HFFc6 (cell line): ENCODE measurements at regions not wholly inside any gene's neighbourhood (a gene's known extent, or its start where the extent isn't known, plus 50 kb on each side); places are given as distances from the start of the nearest gene placed in this dataset.
"Not testable (repeated sequence)": the region's sequence is repeated elsewhere in the genome, so short reads cannot be mapped to it uniquely, and the experiment has no call there.

Source experiments
- DNase-seq: peaks from one replicate; pipeline ENCODE4 v3.0.0-alpha.2; 2018
- H3K27ac Mint-ChIP-seq: 2 replicates; pipeline ENCODE4 v1.8.0; 2020; ENCODE audit warnings: mild to moderate bottlenecking, mixed read lengths
- H3K27me3 Mint-ChIP-seq: 2 replicates; pipeline ENCODE4 v1.8.0; 2021; ENCODE audit warnings: mild to moderate bottlenecking, moderate library complexity, mixed read lengths; ENCODE audit not compliant: insufficient read depth
- H3K36me3 Mint-ChIP-seq: 2 replicates; pipeline ENCODE4 v1.8.0; 2021; ENCODE audit warnings: low read depth, mixed read lengths
- H3K4me1 Mint-ChIP-seq: 2 replicates; pipeline ENCODE4 v1.8.0; 2020; ENCODE audit warnings: low read depth, mixed read lengths
- H3K4me3 Mint-ChIP-seq: 2 replicates; pipeline ENCODE4 v1.8.0; 2020; ENCODE audit warnings: mild to moderate bottlenecking, moderate library complexity, mixed read lengths
- H3K9me3 Mint-ChIP-seq: 2 replicates; pipeline ENCODE4 v1.8.0; 2020; ENCODE audit warnings: mild to moderate bottlenecking, mixed read lengths
- TF ChIP-seq, protein P1 (sequence below): fragments of 200-600 bp; sonication (generic); IDR thresholded peaks from 2 replicates; pipeline ENCODE4 v1.5.0; 2021; ENCODE audit warnings: antibody characterized with exemption, mild to moderate bottlenecking

DNA sequence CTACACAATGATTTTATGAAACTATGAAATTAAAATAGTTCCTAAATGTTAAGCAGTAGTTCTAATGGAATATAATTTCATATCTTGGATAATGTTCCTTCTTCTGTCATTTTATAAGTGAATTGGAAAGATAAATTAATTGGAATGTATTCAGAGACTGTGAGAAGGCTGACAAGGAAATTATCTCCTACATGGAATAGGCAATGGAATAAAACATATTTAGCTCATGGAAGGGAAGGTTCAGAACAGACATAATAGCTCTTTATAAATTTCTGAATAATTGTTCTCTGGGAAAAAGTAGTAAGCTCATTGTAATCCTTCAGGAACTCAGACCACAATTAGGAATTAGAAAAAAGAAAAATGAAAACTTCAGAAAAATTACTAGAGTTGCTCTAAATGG is 1172.3 kb upstream of the SORCS1 start:
- no peaks in the 10 kb centered on the region for H3K36me3 Mint-ChIP-seq
- H3K4me1 Mint-ChIP-seq: peaks cover 10% of the 10 kb centered on the region; the same call in 1 of the 2 replicates
- no peak overlapping the region for H3K27ac Mint-ChIP-seq
- no peak for DNase-seq
- H3K27me3 Mint-ChIP-seq: peaks cover 1% of the 10 kb centered on the region
- H3K4me3 Mint-ChIP-seq: no peak overlapping the region
- TF ChIP-seq, protein P1, sequence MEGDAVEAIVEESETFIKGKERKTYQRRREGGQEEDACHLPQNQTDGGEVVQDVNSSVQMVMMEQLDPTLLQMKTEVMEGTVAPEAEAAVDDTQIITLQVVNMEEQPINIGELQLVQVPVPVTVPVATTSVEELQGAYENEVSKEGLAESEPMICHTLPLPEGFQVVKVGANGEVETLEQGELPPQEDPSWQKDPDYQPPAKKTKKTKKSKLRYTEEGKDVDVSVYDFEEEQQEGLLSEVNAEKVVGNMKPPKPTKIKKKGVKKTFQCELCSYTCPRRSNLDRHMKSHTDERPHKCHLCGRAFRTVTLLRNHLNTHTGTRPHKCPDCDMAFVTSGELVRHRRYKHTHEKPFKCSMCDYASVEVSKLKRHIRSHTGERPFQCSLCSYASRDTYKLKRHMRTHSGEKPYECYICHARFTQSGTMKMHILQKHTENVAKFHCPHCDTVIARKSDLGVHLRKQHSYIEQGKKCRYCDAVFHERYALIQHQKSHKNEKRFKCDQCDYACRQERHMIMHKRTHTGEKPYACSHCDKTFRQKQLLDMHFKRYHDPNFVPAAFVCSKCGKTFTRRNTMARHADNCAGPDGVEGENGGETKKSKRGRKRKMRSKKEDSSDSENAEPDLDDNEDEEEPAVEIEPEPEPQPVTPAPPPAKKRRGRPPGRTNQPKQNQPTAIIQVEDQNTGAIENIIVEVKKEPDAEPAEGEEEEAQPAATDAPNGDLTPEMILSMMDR: no peak
- peaks cover 4% of the 10 kb centered on the region for H3K9me3 Mint-ChIP-seq

DNA sequence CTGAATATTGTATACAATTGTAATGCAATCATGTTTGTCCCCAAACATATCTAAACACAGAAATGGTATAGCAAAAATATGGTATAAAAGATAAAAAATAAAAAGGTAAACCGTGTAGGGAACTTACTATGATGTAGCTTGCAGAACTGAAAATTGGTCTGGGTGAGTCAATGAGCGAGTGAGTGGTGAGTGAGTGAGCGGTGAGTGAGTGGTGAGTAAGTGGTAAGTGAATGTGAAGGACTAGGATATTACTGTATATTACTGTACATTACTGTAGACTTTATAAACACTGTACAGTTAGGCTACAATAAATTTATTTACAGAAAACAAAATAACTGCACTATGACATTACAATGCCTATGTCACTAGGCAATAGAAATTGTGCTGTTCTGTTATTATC is 1163.2 kb upstream of the SORCS1 start:
- Mint-ChIP-seq H3K4me1 (no peaks in the 10 kb centered on the region; the same call in 1 of the 2 replicates), H3K4me3 (no peak overlapping the region), H3K27me3 (peaks cover 3% of the 10 kb centered on the region; the same call in 1 of the 2 replicates), H3K27ac (no peak overlapping the region), H3K36me3 (no peaks in the 10 kb centered on the region), H3K9me3 (peaks cover 4% of the 10 kb centered on the region)
- DNase-seq: peak; percentile 28
- TF ChIP-seq, protein P1: no peak

DNA sequence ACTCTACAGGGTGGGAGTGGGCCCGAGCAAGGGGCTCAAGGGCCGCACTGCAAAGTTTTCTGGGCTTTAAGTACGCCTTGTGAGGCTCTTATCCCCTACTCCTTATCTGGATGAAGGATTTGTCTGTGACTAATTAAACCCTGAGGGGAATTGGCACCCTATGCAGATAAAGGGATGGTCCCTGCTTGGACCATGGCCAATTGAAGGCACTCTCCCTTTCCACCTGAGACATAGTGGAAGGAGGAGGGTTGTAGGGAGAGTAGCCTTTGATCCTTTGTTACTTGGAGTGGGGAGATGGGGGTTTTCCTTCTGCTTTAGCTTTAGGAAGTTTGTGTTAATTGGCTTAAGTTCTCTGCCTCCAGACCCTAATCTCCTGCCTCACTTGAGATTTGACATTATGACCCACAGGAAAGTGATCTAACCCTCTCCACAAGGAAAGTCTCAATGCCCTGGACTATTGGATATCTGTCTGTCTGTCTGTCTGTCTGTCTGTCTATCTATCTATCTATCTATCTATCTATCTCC is 1158.8 kb upstream of the SORCS1 start:
- no peak for DNase-seq
- Mint-ChIP-seq H3K4me1 (no peaks in the 10 kb centered on the region; the same call in 1 of the 2 replicates), H3K9me3 (no peaks in the 10 kb centered on the region; the same call in none of the 2 replicates), H3K27me3 (peaks cover under 1% of the 10 kb centered on the region; the same call in 1 of the 2 replicates), H3K36me3 (no peaks in the 10 kb centered on the region), H3K4me3 (no peak overlapping the region), H3K27ac (no peak overlapping the region)
- TF ChIP-seq, protein P1: no peak

DNA sequence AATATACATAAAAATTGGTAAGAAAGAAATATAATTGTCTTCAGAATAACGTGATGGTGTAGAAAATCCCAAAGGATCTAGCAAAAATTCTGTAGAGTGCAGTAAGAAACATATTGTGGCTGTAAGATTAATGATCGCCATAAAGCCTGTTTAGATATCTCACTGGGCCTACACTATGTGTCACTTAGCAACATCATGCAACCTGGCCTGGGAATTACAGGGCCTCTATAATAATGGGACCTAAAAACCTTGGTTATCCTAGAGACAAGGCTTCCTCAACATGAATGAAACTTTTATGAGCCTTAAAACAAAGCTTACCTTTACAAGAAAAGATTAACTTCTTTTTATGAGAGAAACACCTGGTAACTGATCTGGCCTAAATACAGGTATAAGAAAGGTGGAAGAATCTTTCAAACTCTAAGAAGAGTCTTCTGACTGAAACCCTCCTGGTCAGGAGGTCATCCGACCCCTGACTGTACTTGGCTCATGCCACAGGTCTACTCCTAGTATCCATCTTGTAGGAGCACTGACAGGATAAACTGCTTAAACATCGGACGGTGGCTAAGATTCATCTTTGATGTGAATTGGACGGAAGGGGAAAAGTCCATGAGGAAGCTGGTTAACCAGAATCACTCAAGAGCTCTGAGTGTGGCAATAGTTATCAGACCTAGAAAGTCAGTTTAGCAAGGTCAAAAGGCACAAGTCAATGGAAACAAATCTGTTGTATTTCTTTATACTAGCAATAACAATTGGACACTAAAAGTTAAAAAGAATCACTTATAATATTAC is 1155.1 kb upstream of the SORCS1 start:
- Mint-ChIP-seq H3K4me1 (no peaks in the 10 kb centered on the region), H3K9me3 (no peaks in the 10 kb centered on the region; the same call in none of the 2 replicates), H3K4me3 (no peak overlapping the region), H3K27ac (no peak overlapping the region), H3K36me3 (no peaks in the 10 kb centered on the region), H3K27me3 (no peaks in the 10 kb centered on the region)
- TF ChIP-seq, protein P1: no peak
- DNase-seq: no peak

DNA sequence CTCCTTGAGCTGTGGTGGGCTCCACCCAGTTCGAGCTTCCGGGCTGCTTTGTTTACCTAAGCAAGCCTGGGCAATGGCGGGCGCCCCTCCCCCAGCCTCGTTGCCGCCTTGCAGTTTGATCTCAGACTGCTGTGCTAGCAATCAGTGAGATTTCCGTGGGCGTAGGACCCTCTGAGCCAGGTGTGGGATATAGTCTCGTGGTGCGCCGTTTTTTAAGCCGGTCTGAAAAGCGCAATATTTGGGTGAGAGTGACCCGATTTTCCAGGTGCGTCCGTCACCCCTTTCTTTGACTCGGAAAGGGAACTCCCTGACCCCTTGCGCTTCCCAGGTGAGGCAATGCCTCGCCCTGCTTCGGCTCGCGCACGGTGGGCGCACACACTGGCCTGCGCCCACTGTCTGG is 1151.1 kb upstream of the SORCS1 start:
- not testable (repeated sequence) for H3K27me3 Mint-ChIP-seq, H3K27ac Mint-ChIP-seq, DNase-seq, H3K9me3 Mint-ChIP-seq, H3K36me3 Mint-ChIP-seq, H3K4me3 Mint-ChIP-seq, H3K4me1 Mint-ChIP-seq

DNA sequence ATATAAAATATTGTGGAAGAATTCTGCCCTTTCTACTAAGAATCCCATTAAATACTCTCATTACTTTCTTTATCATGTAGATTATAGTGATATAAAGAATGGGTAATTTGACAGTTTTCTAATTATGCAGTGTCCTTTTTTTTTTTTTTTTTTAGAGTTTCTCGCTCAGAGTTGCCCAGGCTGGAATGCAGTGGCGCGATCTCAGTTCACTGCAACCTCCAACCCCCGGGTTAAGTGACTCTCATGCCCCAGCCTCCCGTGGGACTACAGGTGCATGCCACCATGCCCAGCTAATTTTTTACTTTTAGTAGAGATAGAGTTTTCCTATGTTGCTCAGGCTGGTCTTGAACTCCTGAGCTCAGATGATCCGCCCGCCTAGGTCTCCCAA is 1143.4 kb upstream of the SORCS1 start:
- Mint-ChIP-seq H3K27ac (no peak overlapping the region), H3K36me3 (no peaks in the 10 kb centered on the region), H3K4me3 (no peak overlapping the region), H3K9me3 (peaks cover 4% of the 10 kb centered on the region; the same call in 1 of the 2 replicates), H3K27me3 (no peaks in the 10 kb centered on the region), H3K4me1 (peaks cover 5% of the 10 kb centered on the region; the same call in 1 of the 2 replicates)
- DNase-seq: no peak
- TF ChIP-seq, protein P1: no peak
